Bone marrow (tissue), 2 donors: ENCODE measurements at regions not wholly inside any gene's neighbourhood (a gene's known extent, or its start where the extent isn't known, plus 50 kb on each side); places are given as distances from the start of the nearest gene placed in this dataset.

Source experiments
- DNase-seq, 2 donors: peaks; one replicate each; lab custom pipeline; 2025; lab: John Stamatoyannopoulos, UW

DNA sequence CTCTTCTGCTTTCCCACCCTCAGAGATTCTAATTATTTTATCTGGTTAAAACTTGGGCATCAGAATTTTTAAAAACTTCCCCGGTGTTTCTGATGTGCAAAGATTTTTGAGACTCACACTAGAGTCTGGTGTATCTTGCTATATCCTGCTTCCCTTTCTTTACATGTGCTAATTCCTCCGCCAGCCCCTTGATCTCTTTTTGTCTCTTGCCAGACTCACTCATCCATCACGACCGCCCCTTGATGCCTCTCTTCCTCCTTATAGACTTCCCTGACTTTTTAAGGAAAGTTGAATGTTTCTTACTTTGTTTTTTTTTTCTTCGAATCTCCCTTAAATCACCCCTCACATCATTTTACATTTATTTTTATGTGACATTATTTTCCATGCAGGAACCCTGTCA is 274.9 kb upstream of the PITX2 start:
- no peak for DNase-seq

DNA sequence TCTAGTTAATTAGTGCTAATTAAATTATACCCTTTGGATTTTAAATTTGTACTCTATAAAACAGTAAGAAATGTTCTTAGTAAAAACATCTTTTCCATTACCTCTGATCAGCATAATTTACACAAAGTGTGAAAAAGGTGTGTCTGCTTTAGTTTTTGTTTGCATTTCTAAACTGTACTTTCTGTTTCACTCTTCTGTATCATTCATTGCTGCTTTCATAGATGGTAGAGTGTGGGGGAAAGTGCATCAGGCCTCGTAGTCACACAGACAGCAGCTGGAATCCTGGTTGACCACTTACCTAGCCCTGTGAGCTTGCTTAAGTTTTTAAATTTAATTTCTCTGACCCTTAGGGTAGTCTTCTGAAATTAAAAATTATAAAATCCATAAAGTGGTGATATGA is 275.4 kb upstream of the PITX2 start:
- DNase-seq, result no peak

DNA sequence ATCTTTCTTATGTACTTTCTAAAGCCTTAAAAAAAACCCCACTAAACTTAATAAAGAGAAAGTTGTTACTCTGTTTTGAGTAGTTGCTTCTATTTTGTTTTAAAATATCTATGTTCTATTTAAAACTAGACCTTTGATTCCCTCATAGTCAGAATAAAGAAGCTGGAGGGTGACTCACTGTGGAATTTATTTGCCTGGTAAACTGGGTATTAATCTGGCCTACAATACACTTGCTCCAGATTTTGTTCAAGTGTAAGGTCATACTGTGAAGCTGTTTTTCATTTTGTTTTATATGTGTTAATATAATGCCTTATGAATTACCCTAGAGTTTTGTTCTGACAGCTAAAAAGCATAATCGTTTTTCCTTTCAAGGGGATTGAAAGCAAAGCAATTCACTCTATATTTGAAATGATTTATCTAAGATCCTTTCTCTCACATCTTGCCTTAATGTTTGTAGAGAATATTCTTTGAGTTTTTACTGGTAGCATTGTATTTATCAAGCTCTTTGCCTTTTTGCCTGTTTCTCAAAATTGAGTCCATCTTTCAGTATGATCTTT is 277.4 kb upstream of the PITX2 start:
- DNase-seq, result no peak

DNA sequence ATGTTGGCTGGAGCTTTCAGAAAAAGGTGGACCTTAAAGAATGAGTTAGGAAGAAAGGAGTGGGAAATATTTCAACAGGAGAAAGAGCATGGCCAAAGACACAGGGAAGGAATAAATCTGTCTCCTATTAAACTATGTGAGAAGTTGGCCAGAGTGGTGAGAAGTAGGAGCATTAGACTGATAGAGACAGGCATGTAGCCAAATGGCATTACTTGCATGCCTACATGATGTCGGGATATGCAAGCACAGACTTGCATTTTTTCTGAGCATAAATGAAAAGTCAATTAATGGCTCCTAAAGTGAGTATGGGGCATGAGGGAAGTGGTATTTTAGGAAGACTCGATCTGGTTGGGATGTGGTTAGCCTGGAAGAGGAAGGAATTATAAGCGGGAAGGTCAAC is 279.6 kb upstream of the PITX2 start:
- DNase-seq, result no peak

DNA sequence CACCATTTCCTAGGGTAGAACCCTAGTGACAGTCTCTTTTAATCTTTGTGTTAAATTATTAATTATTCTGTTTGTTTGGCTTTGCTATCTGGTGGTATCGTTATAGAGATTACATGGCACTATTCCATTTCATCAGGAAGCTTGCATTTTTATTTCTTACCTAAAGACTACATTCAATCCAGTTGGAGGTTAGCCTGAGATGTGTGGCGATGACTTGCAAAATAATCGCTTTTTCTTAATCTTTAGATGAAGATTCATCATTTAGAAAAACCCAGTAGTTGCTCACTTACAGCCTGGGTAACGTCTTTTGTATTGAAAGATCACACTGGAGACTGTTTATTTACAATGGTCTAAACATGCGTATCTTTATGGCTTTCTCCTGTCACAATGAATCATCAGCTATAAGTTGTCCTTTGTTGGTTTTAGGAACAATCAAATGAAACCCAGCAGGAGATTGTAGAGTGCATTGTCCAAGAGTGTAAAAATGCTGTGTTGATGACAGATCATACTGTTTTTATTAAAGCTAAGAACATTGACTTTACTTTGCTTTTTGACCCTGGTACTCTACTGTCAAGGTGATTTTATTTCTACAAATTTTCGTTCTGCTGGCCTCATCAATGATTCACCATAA is 281.7 kb upstream of the PITX2 start:
- DNase-seq, result no peak

DNA sequence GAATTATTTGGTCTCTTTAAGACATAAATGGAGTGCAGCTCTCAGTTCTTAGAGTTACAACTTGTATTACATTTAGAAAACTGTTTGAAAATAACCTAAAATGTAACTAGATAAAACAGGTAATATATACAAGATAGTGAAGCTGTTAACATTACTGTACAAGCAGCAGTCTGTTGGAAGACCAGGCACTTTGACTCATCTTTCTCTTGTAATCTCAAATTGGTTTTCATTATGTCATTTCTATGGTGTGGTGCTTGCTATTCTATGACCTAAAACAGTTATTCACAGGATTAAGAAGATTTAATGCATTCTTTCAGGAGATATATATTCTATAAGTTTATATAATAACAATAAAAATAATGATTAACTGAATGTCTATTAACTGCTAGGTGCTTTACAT is 282.5 kb upstream of the PITX2 start:
- DNase-seq, result no peak

DNA sequence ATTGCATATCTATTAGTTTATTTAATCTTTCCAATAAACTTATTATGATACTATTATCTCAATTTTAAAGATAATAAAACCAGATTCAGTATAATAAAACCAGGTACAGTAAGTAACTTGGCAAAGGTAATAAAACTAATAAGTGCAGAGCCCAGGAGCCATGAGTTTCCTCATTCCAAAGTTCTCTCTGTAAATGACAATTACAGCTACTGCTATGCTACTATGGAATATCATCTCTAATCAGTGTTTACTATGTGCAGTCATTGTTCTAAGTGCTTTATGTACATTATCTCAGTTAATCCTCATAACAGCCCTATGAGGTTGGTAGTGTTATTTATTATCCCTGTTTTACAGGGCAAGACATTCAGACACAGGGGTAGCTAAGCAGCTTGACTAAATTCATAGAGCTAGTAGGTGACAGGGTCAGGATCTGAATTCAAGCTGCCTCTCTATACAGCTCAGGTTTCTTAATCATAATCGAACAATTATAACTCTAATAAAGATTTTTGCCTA is 285.0 kb upstream of the PITX2 start:
- DNase-seq, result no peak

DNA sequence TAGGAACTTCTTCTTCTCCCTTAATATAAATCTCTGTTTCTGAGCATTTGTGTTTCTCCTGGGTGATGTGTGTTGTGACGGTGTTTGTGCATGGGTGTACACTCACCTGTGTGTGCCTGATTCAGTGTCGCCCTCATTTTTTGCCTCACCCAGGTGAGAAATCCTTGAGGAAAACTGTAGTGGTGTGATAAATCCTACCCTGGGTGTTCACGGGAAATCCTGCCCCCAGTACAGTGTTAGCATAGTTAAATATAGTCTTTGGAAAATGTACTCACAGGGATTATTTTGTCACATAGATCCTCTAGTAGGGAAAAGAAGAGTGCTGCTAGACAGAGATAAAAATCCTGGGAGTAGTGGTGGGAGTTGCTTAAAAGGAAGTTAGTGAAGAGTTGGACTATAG is 291.9 kb upstream of the PITX2 start:
- no peak for DNase-seq

DNA sequence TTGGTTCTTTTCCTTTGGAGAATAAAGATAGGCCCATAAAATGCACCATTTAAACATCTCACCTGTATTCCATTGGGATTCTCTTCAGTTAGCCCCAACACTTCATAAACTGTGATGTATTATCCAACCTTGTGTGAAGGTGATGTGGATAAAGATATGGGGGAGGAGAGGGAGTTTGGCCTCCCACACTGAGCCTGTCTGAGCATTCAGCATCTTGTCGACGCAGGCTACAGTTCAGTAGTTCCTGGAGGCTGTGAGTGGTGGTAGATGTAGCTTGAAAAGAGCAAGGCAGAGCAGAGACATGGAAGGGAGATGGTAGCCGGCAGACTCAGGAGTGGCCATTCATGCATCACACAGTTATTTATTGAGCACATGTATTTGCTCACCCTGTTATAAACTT is 292.4 kb upstream of the PITX2 start:
- DNase-seq, result no peak

DNA sequence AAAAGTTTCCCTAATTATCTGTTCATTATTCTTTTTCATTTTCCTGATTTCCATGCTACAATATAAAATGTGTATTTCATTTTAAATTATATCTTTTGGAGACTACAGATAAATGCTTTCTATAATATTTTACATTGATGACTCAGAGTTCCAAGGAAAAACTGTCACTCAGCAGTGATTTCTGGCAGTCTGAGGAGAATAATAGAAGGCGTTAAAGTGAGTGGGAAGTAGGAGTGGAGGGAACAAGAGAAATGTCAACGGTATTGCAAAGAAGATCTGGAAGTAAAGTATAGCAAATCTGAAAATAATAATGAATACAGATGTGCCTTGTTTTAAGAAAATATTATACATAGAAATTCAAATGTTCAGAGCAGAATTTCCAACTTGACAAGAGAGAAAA is 293.6 kb upstream of the PITX2 start:
- DNase-seq, result no peak

DNA sequence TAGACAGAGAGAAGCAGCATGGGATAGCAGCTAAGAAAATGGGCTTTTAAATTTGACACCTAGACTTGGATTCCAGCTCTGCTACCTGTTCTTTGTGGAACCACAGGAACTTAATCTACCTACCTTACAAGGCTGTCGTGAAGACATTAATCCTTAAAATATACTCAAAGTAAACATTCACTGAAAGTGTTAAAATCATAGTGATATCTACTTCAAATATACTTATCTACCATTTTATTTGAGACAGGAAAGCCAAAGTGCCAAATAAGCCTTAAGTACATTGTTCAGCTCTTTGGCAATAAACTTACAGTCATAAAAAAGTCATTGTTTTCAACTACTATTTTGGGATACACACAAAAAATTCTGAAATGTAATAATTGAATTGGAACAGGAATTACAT is 295.0 kb upstream of the PITX2 start:
- no peak for DNase-seq

DNA sequence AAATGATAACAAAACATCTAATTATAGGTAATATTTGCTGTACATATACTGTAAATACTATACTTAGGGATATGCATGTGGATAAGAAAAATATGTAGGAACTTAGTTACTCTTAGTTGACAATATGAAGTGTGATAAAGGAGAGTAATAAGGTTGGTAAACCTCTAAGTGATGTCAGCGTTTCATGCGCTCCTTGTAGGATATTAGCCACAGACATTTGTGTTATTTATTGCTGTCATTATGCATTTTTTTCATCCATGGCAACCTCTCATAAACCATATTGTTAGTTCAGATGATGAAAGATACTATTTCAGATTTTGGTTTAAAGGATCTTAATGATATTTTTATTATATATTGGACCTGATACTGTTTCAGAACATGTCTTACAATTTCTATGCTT is 298.1 kb upstream of the PITX2 start:
- DNase-seq, result no peak

DNA sequence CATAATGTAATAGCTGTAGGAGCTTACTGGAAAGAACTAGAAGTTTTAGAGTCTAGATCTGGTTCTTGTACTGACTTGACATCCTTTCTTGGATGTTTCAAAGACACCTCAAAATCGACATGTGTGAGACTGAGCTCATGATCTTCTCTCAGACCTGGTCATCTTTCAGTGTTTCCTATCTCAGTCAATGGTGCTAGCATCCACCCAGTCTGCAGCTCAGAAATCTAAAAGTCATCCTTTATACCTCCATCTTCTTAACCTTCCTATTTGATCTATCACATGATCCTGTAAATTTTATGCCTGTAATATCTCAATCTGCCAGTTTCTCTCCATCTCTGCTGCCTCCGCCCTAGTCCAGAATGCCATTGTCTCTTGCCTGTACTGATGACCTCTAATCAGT is 301.9 kb upstream of the PITX2 start:
- DNase-seq, result no peak

DNA sequence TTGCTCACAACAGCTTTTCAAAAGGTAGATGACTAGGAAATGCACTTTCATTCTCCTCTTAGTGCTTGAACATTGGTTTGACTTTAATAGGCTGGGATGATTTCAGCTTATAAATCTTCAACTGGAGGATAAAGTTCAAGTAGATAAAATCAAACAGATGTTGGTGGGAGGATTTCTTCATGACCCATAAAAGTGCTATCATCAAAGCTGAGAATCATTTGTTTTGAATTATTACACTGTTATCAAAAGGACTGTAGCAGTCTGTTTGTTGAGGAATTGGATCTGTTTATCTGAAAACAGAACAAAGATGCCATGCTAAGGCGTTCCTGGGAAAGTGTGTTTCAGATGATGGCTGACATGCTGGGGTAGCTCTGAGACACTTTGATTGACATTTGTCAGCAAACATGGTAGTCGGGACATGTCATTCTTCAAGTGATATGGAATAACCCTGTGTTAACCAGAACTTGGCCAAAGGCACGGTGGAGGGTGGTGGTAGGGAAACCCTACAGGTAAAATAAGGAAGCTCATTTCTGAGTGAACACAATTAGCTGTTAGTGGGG is 304.0 kb upstream of the PITX2 start:
- no peak for DNase-seq

DNA sequence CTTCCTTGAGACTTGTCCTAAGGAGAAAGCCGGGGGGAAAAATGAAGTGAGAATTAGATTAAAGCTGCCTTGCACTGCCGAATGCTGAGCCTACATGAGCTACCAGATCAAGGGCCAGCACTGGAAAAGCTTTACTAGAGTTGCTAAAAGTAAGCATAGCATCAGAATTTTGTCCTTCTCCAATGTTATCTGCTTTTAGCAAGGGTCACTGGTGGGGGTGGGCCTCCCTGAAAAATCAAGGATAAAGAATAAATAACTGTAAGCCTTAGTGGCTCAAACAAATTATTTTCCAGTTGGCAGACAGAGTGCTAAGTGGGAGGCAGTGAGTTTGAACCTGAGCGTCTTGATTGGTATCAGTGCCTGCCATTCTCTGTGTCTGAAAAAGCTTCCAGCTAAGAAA is 310.5 kb upstream of the PITX2 start:
- DNase-seq, result no peak

DNA sequence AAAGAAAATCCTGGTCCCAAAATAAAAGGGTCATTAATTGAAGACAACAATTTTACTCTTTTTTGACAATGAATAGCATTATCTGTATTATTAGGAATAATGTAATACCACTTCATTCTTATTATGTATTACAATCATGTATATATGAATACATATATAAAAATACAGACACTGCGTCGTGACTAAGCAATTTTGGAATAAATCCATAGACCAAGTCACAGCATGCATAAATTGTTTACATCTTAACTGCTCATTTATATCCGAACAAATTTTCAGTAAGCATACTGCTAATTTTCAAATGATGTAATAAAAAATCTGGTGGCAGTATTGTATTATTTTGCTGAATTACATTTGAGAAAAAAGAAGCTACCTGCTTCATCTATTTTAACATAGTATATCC is 321.6 kb upstream of the PITX2 start:
- no peak for DNase-seq

DNA sequence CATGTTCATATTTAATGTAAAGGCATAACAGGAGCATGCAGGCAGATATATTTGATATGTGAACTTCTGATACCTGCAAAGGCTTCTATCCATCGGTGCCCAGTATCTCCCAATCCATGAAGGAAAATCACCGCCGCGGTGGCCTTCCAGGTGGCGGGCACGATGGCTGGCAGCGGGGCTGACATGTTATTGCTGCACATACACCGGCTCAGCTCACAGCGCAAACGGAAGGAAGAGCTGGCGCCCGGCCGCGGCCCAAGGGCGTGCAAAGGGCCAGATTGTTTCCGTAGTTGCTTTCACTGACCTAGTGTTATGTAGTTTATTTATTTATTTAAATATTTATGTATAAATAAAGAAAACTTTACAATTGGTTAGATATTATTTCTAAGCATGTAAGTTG is 322.7 kb upstream of the PITX2 start:
- DNase-seq, result no peak

DNA sequence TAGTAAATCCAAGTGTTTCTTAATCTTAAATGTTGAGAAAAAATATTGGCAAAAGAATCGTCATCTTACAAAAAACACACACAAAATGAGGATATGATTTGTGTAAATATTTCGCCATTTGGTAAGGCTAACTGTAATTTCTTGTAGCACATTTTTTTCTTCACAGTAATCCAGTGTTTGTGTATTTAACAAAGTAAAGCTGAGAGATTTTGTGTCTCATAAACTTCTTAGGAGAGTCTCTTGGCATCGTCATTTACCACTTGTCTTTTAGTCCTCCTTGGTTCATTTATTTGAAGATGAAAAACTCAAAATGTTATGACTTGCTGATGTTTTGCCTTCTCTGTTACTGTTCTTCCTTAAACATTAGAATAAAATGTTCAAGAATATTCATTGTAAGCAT is 326.7 kb upstream of the PITX2 start:
- DNase-seq, result no peak

DNA sequence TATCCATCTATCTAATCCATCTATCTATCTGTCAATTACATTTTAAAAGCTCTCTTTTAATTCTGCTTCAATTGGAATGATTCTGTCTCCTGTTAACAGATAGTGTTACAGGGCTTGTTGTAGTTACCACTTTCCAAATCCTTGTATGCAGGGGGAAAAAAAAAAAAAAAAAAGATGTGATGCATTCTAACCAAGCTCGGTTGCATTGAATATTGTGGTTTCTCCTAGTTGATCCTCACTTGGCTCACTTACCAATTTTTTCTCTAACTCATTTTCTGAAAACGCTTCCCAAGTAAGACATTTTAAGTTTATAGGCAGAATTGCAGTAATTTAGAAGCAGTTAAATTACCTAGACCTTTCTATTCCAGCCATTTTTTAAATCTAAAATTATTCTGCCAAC is 327.9 kb upstream of the PITX2 start:
- DNase-seq, result no peak

DNA sequence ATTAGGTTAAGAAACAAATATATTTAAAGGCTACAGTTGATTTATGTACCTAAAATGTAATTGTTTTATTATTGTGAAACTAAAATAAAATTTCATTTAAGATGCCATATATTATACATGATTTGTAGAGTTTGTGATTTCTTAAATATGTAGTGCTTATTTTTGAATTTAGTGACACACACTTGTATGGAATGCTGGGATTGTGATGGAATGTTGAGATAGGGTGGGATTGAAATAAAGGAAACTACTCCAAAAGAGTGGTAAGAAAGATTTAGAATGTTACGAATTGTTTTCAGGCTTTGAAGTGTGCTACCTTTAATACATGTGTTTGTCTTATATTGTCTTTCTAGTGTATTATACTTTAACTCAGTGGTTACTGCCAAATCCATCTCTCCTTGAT is 330.3 kb upstream of the PITX2 start:
- DNase-seq, result no peak

DNA sequence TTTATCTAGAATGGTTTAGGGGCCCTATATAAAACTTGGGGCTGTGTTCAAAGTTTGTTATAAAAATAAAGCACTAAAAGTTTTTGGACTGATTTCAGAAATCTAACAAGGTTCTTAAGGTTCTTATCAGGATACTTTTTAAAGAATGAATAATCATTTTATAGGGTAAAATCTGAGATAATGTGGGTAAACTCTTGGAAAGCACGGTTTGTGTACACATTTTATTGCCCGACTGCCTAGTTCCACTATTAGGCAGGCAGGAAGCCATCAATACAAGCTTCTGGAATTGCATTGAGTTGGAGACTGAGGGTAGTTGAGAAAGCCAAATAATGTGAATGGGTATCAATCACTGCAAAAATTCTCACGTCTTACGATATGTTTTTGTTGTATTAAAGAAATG is 331.0 kb upstream of the PITX2 start:
- DNase-seq, result no peak

DNA sequence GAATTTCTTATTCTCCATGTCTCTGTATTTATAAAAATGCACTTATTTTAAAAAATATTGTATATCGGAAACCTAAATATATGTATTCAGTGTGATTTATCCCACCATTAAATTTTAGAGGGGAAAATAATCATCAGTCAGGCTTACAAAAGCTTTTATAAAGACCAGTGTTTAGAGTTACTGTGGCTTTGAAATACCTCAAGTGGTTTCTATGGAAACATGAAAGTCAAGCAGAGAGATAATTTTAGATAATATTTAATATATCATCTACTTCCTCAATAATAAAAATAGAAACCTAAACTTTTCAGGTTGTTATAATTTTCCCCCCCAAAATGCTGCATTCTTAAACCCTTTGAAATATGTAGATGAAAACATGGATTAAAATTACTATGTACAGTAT is 332.9 kb upstream of the PITX2 start:
- DNase-seq, result no peak

DNA sequence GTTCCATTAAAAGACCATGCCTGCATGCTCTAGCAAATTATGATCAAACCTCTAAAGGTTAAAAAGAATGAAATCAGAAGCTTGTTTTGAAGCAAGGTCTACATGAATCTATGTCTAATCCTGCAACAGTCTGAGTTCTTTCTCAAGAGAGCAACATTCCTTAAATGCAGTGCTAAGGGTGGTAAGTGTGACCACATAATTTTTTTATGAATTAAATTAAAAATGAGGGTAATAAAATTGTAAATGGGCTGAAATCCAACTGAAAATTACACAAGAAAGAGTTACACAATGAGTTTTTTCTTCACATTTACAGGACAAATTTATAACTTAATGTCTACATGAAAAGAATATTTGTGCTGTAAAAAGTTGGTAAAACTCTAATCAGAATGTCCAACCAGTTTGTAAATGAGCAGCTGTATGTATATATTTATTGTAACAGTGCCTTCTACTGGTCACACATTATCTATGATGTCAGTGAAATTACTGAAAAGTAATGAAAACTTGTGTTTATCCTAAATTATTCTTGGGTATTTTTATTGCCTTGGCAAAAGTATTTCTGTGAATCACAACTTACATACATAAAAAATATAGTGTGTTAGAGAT is 336.3 kb upstream of the PITX2 start:
- DNase-seq, result no peak

DNA sequence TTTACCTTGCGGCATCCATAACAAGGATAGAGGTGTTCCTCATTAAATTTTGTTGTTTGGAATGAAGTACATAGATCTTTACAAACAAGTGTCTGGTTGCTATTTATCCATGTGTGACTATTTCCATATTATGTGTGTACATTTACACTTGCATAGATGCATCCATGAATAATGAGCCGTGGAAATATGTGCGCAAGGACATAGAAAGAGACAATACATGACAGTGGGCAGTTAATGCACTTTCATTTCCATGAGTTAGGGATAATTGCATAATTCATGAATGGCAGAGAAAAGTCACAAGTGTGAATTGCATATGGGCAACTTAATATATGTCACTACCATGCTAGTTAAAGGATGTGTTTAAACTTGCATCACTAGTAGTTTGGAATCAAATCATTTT is 338.2 kb upstream of the PITX2 start:
- DNase-seq, result no peak
